Gastrocnemius medialis (tissue), 4 donors: ENCODE measurements at regions not wholly inside any gene's neighbourhood (a gene's known extent, or its start where the extent isn't known, plus 50 kb on each side); places are given as distances from the start of the nearest gene placed in this dataset.

Source experiments
- CTCF ChIP-seq, 5 experiments: fragments of 450-650 bp in 3 of 5; fragments of 200-600 bp in 2 of 5; sonication (generic) in 2 of 5; IDR thresholded peaks in 4 of 5; conservative IDR thresholded peaks in 1 of 5; 1 replicate in 4 of 5; 2 replicates in 1 of 5; pipeline ENCODE4 v1.5.1; 2016 to 2019; ENCODE audit warnings: antibody characterized with exemption in 5 of 5, mild to moderate bottlenecking in 3 of 5, moderate library complexity in 3 of 5
- POLR2A ChIP-seq, 2 donors: fragments of 450-650 bp; IDR thresholded peaks; one replicate each; pipeline ENCODE4 v1.6.1; 2017; ENCODE audit warnings: antibody characterized with exemption in 2 of 2, mild to moderate bottlenecking in 2 of 2, moderate library complexity in 2 of 2

GRCh38 chr20:11716239-11716944 lies 201.3 kb upstream of the BTBD3 start:
- no peak for TF ChIP-seq CTCF (IDR thresholded peaks at IDR 0.05 in 4 of 5, conservative IDR thresholded peaks at IDR 0.05 in 1 of 5)
- no peak for TF ChIP-seq POLR2A (IDR thresholded peaks at IDR 0.05)
